Ishikawa (cell line): ENCODE measurements at regions not wholly inside any gene's neighbourhood (a gene's known extent, or its start where the extent isn't known, plus 50 kb on each side); places are given as distances from the start of the nearest gene placed in this dataset.

Source experiments
- CEBPB ChIP-seq: IDR thresholded peaks from 2 replicates; pipeline ENCODE4 v1.6.1; 2012
- CREB1 ChIP-seq: IDR thresholded peaks from 2 replicates; pipeline ENCODE4 v1.6.1; 2012; ENCODE audit warnings: low read depth
- EGR1 ChIP-seq: IDR thresholded peaks from 2 replicates; pipeline ENCODE4 v1.6.1; 2012
- EP300 ChIP-seq: IDR thresholded peaks from 2 replicates; pipeline ENCODE4 v1.6.1; 2012; ENCODE audit warnings: borderline replicate concordance
- FOXM1 ChIP-seq: IDR thresholded peaks from 2 replicates; pipeline ENCODE4 v1.6.1; 2012; ENCODE audit warnings: low read depth, borderline replicate concordance
- MAX ChIP-seq: IDR thresholded peaks from 2 replicates; pipeline ENCODE4 v1.6.1; 2012
- NFIC ChIP-seq: IDR thresholded peaks from 2 replicates; pipeline ENCODE4 v1.6.1; 2012
- RAD21 ChIP-seq: IDR thresholded peaks from 2 replicates; pipeline ENCODE4 v1.6.1; 2012; ENCODE audit warnings: low read depth
- REST ChIP-seq: IDR thresholded peaks from 2 replicates; pipeline ENCODE4 v1.6.1; 2012; ENCODE audit warnings: low read depth, mild to moderate bottlenecking
- TAF1 ChIP-seq: IDR thresholded peaks from 2 replicates; pipeline ENCODE4 v1.6.1; 2012; ENCODE audit warnings: low read depth, mild to moderate bottlenecking
- TCF12 ChIP-seq: IDR thresholded peaks from 2 replicates; pipeline ENCODE4 v1.6.1; 2012; ENCODE audit warnings: low read depth
- TEAD4 ChIP-seq: IDR thresholded peaks from 2 replicates; pipeline ENCODE4 v1.6.1; 2012
- USF1 ChIP-seq: IDR thresholded peaks from 2 replicates; pipeline ENCODE4 v1.6.1; 2012
- YY1 ChIP-seq: IDR thresholded peaks from 2 replicates; pipeline ENCODE4 v1.6.1; 2012; ENCODE audit warnings: low read depth

GRCh38 chr10:90461437-90462155, 396.2 kb downstream of the HTR7 start:
- no peak for TF ChIP-seq CREB1
- TF ChIP-seq EP300: no peak
- TF ChIP-seq RAD21: no peak
- TF ChIP-seq MAX: no peak
- no peak for TF ChIP-seq YY1
- TF ChIP-seq REST: no peak
- TF ChIP-seq EGR1: no peak
- no peak for TF ChIP-seq TEAD4
- TF ChIP-seq CEBPB: no peak
- no peak for TF ChIP-seq TAF1
- no peak for TF ChIP-seq TCF12
- no peak for TF ChIP-seq NFIC
- TF ChIP-seq USF1: no peak
- TF ChIP-seq FOXM1: no peak
